GM12872 (cell line): ENCODE measurements at regions not wholly inside any gene's neighbourhood (a gene's known extent, or its start where the extent isn't known, plus 50 kb on each side); places are given as distances from the start of the nearest gene placed in this dataset.

ENCODE experiments used
- CTCF ChIP-seq: IDR thresholded peaks from 3 replicates; pipeline ENCODE4 v1.5.1; 2011; ENCODE audit warnings: low read depth, mild to moderate bottlenecking, low read length, moderate library complexity; ENCODE audit not compliant: insufficient read depth

- no peak for TF ChIP-seq CTCF
These were observed 177.9 kb downstream of the SEC14L1 start for GRCh38 chr17:77318491-77319210.

- no peak for TF ChIP-seq CTCF
These were observed 178.7 kb downstream of the SEC14L1 start for GRCh38 chr17:77319211-77320043.

- no peak for TF ChIP-seq CTCF
These were observed 179.3 kb downstream of the SEC14L1 start for GRCh38 chr17:77320044-77320440.

- no peak for TF ChIP-seq CTCF
These were observed 179.9 kb downstream of the SEC14L1 start for GRCh38 chr17:77320485-77321256.

GRCh38 chr17:77321649-77322513, 181.1 kb downstream of the SEC14L1 start:
- no peak for TF ChIP-seq CTCF

GRCh38 chr17:77322514-77323412, 182.0 kb downstream of the SEC14L1 start:
- TF ChIP-seq CTCF = no peak
